GM19372 (cell line): ENCODE measurements at regions not wholly inside any gene's neighbourhood (a gene's known extent, or its start where the extent isn't known, plus 50 kb on each side); places are given as distances from the start of the nearest gene placed in this dataset.

Experiments
- ATAC-seq: cut with Tn5 transposase; IDR thresholded peaks from one replicate; pipeline ENCODE4 v1.9.1; 2021; ENCODE audit warnings: mild to moderate bottlenecking, low read depth, moderate library complexity; ENCODE audit not compliant: unreplicated experiment

DNA sequence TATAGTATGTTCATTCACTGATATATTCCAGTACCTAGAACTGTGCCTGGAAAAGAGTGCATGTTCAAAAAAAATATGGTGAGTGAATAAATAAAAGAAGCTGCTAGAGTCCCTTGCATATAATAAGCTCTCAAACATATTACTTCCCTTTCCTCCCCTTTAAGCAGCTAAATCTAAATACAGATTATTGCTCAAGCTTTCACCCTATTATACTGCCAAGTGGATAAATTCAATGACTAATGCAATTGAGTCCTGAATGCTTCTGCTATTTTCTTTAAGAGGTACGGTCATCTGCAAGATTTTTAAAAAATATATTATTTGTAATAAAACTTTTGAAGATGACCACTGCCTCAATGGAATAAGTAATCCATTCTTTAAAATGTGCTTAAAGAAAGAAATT, 248.4 kb downstream of the PLK2 start:
- ATAC-seq: no peak

DNA sequence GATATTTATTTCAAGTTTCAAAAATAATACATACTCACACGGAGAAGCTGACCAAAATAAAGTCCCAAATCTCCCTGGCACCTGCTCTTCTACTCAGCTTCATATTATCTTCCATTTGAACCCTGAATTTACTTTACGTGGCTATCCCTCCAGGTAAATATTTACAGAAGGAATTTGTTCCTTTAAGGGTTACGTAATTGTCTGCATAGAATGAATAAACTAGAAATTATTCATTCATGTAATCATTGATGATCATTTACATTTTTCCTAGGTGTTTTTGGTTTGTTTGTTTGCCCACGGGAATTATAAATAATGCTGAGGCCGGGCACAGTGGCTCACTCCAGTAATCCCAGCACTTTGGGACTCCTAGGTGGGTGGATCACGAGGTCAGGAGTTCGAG, 251.2 kb downstream of the PLK2 start:
- ATAC-seq: no peak

DNA sequence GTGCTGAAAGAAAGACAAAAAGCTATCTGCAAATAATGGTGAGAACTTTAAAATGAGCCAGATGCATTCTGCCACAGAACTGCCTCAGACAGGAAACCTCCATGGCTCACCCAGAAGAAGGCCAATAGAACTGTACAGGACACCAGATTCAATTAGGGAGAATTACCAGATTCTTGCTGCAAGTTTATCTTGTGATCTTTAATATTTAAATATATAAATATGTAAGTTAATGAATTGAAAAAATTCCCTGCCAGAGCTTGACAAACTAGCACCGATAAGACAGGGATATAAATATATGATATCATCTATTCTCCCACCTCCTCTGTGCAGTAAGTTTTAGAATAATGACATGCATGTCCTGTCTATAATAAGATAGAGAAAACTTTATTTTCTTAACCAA, 252.8 kb downstream of the PLK2 start:
- no peak for ATAC-seq

DNA sequence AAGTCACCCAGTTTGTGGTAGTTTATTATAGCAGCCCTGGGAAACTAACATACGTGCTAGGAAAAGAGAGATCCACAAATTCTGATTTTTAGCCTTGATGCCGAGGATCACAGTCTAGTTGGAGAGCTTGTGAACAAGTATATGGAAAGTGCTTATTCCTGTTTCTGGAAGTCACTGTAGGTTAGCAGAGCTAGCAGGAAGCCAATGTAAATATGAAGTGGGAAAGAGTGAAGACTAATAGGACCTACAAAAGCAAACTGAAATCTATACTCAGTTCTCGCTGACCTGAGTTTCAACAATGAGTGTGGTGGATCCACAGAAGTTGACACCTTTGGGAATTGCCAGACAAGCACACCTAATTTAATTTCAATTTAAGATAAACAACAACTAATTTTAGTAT, 254.9 kb downstream of the PLK2 start:
- no peak for ATAC-seq

DNA sequence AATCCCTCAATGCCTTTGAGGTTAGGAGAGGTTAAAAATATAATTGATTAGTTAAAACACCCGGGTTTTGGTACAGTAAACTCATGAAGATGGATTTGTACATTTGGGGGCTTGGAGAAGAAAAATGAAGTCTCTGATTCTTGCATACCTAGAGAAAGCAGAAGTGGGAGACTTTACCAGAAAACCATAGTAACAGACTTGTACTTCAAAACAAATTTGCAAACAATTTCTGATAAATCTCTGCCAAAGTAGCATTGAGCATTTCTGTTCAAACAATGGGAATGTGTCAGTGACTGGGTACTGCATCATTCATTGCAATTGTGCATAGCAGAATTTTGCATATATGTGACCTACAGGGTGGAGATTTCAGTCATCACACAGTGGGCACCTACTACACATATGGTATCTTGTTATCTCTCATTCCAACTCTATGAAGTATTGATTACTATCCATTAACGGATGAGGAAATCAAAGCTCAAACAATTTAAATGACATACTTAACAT, 256.9 kb downstream of the PLK2 start:
- no peak for ATAC-seq

DNA sequence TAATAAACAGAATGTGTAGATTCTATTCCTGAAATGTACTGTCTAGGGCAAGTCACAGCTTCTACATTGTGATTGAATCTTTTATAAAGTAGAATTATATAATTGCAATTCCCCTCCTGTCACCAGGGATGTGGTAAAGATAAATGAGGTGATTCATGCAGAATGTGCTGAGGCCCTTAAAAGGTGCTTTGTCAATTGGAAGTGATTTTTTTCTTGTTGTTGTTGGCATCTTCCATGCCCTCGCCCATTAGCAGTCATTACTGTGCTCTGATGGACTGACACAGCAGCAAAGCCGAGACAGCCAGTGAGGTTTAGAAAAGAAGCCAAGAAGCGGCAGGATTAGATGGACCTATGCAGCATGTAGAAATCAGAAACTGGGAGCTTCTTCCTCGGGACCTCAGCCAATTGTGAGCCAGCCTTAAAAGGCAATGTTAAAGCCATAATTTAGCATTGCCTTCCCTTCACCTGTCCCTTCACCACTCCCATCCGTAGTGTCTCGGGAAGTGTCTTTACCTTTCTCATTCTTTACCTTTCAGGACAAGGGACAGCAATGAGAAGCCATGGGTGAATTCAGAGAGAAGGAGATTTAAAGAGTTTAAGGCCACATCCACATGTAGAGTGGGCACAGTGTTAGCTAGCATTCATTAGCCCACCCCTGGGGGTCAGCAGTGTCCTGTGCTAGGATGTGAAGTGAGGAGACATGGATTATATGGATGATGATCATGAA, 257.8 kb downstream of the PLK2 start:
- no peak for ATAC-seq

DNA sequence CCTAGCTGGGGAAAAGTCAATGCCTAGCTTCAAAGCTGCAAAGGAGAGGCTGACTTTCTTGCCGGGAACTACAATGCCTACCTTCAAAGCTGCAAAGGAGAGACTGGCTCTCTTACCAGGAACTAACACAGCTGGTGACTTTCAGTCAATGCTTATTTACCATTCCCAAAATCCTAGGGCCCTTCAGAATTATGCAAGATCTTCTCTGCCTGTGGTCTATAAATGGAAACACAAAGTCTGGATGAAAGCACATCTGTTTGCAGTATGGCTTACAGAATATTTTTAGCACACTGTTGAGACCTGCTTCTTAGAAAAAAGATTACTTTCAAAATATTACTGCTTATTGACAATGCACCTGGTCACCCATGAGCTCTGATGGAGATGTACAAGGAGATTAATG, 259.4 kb downstream of the PLK2 start:
- no peak for ATAC-seq

DNA sequence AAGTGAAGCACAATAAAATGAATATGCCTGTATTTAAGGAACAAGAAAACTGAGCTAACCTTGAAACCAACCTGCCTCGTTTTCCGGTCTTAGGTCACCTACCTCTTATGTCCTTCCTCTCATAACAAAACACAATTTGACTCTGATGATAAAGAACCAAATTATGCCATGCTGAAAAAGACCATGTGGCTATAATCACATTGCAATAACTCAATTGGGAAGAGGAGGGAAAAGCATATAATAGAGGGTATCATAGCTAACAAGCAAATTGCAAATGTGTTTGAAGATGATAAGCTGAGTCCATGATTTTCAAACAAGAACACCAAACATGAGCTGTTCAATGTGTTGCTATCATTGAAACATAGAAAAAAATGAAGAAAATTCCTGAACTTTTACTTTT, 260.8 kb downstream of the PLK2 start:
- no peak for ATAC-seq

DNA sequence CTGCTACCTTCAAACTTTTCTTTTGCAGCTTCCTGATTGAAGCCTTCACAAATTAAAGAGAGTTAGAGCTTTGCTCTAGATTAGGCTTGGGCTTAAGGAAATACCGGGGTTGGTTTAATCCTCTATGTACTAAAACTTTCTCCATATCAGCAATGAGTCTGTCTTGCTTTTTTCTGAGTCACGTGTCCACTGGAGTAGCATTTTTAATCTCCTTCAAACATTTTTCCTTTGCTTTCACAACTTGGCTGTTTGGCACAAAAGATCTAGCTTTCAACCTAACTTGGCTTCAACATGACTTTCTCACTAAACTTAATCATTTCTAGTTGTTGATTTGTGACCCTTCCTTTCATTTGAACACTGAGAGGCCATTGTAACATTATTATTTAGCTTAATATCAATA, 261.6 kb downstream of the PLK2 start:
- no peak for ATAC-seq

DNA sequence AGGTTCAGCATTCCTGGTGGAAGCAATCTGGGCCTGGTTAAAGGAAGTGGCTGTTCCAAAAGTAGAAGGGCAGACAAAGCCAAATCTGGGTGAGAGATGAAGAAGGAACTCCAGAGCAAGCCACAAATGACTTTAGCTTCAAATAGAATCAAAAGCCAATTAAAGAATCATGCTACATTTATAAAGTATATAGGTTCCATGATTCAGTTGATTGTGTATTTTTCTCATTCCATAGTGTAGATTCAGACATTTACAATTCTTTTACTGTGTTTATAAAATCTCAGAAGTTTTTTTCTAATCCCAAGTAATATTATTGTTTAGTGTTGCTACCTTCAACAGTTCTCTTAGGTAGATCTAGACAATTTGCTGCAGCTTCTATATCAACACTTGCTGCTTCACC, 262.0 kb downstream of the PLK2 start:
- ATAC-seq: no peak

DNA sequence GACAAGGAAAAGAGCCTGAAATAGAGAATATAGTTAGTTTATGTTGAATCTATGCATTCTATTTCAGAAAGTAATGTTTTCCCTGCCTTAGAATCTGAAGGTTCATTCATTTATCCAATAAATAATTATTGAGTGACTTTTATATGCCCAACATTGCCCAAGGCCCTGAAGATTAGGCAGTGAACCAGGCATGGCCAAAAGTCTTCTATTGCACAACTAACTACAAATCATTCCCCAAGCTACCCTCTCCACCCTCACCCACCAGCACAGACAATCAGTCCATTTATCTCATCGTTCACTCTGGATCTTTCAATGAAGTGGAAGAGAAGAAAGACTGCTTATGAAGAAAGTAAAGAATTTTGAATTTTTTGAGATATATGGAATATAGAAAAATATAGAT, 268.4 kb downstream of the PLK2 start:
- no peak for ATAC-seq

DNA sequence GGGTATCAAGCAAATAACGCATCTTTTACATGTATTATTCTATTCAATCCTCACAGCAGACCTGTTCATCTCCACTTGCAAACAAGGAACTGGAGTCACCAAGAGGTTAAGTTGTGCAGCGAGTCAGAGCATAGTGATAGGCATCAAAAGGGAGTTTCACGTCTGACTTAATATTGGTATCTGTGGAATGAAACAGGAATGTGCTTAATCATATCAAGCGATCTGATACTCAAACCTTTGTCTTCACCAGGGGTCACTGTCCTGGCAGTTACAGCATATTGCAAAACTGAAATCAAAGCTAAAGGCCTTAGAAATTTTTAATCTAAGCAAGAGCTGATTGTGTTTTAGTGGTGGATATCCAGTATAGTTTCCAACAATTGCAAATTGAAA, 271.6 kb downstream of the PLK2 start:
- ATAC-seq: no peak

DNA sequence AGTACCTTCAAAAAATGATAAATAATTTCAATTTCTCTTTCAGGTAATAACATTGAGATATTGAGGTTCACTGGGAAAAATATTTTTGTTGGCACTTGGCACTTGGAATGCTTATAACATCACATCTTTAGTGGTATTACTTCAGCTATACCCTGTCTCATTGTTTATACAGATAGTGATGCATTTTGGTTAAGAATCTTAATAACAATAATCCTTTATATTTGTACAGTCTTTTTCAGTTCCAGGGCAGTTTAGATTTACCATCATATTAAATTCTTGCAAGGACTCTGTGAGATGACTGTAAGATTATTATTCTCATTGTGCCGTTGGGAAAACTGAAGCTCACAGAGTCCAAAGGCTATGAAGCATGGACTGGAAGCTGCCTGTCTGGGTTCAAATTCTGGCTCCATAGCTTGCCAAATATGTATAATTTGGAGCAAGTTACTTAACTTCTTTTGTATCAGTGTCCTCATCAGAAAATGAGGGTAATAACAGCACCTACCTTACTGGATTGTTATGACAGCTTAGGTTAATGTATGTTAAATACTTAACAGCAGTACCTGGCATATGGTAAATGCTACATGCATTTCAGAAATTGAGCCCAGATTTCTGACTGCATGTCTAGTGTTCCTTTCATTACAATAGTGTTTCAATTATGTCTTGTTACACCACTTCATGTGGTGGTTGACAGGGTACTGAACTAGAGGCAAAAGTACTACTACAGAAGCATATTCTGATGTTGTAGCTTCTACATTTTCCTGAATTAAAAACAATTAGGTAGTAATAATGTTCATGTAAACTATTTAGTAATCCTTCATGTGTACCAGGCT, 272.2 kb downstream of the PLK2 start:
- no peak for ATAC-seq

DNA sequence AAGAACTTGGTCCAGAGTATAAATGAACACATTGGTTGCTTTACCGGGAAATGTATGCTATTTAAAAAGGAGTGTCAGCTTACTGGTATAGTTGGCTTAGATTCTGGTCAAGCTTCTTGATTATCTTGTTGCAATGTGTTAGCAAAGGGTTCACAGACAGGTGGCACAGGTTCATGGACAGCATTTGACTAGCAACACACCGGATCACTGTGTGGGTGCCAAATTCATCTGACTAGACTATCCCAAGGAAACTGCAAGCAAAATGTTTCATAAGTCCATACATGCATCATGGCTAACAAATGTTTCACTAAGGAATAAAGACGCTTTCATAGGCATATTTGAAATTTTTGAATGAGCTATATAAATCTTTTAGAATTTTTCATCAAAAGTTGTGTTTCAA, 274.1 kb downstream of the PLK2 start:
- no peak for ATAC-seq

DNA sequence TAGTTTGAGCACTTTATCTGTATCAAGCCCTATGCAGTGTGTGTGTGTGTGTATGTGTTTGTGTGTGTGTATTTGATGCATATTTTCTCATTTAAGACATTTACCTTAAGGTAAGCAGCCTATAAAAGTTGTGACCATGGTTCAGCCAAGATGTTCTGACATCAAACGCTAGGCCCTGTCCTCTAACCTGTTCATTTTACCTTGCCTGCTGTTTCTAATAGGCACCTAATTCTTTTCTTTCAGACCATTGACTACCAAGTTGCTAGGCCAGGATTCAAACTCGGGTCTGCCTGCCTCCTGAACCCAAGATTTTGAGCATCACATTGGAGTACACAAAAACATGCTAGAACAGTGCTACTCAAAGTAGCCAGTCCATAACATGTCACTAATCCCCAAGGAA, 274.5 kb downstream of the PLK2 start:
- ATAC-seq: no peak

DNA sequence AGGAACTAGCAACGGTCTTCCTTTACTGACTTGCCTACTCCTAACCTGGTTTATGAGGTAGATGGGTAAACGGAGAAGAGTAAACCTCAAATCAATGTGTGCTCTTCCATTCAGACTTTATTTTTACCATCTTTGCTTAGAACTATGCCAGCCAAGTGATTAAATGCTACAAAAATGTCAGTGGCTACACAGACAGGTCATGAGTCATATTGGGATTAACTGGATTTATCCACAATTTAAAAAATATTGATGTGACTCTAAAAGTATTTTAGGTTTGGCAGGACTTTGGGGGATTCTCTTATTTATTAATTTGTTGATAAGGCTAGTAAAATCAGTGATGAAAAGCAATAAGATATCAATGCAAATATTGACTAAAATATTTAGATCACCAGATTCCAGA, 275.0 kb downstream of the PLK2 start:
- ATAC-seq: no peak

DNA sequence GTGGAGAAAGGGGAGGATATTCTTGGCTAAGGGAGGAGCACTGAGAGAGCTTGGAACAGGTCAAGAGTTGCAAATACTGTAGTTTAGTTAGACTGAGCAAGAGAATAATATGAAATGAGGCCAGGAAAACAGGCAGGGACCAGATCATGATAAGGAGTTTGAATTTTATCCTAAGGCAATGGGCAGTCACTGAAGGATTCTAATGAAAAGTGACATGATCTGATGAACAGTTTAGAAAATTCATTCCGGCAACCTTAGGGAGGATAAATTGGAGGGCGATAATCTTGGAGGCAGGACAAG, 276.1 kb downstream of the PLK2 start:
- no peak for ATAC-seq

DNA sequence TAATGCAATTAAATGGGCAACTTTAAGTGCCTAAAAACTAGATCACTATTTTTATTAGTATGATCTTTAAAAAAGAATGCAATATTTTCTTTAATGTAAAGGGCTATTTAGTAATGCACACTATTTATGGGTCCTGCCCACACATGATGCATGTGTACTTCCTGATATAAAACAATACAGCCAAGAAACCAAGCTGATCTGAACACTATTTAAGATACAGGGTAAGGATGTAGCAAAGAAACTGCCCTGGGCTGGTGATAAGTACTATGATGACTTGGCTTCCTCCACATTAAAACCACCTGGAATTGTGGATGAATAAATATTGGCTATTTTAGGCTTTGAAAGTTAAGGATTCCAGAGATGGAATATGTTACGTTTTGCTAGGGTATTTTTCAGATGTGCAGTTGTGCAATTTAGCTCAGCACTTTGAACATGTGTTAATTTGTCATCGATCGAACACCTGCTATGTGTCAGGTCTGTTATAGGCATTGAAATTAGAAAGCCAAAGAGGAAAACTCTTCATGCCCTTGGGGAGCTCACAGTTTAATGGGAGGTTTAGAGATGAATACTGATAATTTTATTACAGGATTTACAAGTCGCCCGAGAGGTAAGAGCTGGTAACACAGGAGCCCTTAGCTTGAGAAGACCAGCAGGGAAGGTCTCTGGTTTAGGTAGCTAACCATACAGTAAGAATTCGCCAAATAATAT, 276.7 kb downstream of the PLK2 start:
- no peak for ATAC-seq

DNA sequence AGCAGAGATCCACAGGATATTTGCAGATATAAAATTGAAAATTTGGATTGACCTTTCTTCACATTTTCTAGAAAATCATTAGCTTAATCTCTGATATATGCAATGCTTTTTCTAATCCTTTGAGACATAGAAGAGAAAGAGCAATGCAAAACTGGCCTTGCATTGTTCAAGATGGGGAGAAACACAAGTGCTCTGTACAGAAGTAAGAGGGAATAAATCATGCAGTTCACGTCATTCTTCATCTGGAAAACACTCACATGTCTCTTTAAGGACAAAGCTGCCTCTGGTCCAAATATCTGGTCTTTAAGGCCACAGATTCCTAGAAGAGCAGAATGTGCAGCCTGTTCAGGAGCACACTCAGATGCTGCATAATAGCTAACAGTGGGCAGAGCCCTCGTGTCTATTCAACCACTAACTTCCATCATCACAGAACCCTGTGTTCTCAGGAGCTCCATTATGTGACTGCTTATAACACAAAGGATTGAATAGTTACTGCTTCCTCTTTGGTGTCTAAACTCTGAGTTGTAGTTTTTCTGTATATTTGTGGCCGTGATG, 277.5 kb downstream of the PLK2 start:
- ATAC-seq: no peak

DNA sequence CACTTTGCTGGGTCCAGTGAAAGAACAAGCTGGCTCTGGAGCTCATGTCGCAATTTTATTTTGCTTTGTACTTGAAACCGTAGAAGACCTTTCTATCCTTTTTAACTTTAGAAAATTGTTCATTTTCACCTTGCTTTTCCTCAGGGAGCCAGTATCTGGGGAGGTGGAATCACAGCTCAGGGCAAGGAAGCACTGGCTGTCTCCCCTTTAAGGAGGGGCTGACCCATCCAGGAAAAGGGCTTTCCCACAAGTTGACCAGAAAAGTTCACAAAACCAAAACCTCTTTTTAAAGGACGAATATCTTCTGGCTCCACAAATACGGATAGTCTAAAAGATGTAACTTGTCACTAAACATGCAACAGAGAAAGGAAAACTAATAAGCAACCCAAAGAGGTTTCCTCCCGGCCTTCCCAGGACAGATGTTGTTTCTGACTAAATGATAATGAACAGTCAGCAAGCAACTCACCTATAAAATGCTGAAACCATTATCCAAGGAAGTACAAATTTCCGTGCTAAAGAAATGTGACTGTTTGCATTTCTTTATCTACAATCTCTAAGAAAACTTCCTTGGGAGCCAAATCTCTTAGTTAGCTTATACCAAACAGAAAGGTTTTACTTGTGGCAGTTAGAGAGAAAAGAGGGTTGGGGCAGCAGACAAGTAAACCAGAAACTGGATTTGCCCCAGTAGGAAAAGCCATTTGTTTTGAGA, 278.2 kb downstream of the PLK2 start:
- ATAC-seq: no peak

DNA sequence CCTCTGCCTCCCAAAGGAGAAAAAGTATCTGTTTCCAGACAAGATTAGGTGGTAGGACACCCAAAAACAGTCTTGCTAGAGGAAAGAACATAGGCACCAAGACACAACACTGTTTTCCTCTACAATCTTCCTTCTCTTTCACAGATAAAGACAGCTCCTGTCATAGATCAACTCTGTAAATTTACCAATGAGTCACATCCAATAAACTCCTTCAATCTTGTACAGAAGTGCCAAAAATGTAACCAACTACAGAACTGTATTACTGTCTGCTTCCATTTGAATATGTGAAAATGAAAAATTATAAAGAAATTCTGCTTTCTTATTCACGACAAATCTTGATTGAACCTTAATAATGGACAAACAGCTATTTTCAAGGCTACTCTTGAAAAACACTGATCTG, 286.9 kb downstream of the PLK2 start:
- ATAC-seq: no peak
